Midbrain (tissue), 1 donor: ENCODE measurements at regions not wholly inside any gene's neighbourhood (a gene's known extent, or its start where the extent isn't known, plus 50 kb on each side); places are given as distances from the start of the nearest gene placed in this dataset.

Experiments used
- DNase-seq: peaks from one replicate; lab custom pipeline; 2025; lab: John Stamatoyannopoulos, UW

GRCh38 chr1:30479575-30479974, 243.8 kb downstream of the MATN1 start:
- DNase-seq: no peak

- no peak for DNase-seq
Measured at GRCh38 chr1:30478799-30479563, 244.4 kb downstream of the MATN1 start.

GRCh38 chr1:30478283-30478682, 245.1 kb downstream of the MATN1 start:
- no peak for DNase-seq

- no peak for DNase-seq
Measured at GRCh38 chr1:30477588-30477987, 245.8 kb downstream of the MATN1 start.

GRCh38 chr1:30476911-30477459, 246.4 kb downstream of the MATN1 start:
- no peak for DNase-seq

DNA sequence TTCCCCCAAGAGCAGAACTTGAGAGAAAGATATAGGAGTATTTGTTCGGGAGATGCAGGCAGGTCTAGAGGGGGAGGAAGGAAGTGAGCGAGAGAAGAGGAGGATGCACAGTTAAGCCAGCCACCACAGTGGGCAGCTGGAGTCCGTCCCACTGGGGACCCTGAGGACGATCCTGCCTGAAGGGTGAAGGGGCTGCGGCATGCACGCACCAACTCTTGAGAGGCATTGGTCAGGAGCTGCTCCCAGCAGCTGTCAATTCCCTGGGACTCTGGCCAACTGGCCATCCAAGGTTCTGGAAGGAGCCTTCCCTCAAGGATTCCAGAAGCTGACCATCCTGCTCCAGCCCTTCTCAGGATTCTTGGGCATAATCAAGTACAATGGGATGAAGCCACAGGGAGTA, 246.9 kb downstream of the MATN1 start:
- no peak for DNase-seq

GRCh38 chr1:30475966-30476365, 247.4 kb downstream of the MATN1 start:
- no peak for DNase-seq

GRCh38 chr1:30475201-30475600, 248.2 kb downstream of the MATN1 start:
- DNase-seq: no peak

DNA sequence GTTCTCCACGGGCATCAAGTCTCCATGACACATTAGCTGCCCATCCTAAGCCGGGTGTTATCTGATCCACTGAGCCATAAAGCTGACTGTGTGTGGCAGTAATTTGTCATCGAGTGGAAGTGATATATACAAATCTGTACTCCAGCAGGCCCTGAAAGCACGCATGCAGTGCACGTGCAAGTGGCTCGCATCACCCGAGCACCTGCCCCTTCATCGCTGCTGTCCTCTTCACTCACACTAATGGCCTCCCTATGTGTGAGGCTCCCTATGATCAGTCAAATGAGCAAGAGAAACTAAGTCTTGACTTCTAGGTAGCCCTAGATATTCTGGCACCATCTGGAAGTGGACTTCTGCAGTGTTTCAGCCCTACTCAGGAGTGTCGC, 248.6 kb downstream of the MATN1 start:
- DNase-seq: no peak

- no peak for DNase-seq
Measured at GRCh38 chr1:30473922-30474817, 249.2 kb downstream of the MATN1 start.

GRCh38 chr1:30472526-30472925, 250.9 kb downstream of the MATN1 start:
- DNase-seq: no peak

DNA sequence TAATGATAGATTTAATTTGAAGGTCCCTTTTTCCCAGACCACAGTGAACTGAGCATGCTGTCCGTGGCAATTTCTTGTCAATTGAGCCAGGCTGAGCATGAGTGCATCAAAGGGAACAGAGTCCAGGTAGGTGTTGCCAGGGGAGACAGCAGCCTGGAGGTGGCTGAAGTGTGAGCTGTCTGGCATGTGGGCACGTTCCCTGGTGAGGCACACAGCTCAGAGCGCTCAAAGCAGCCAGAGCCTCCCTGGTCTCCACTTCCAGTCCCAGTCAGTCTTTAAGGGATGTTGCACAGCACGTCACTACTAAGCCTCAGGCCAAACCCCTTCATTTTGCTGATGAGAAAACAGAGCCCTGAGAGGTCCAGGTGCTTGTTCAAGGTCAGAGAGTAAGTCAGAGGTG, 251.4 kb downstream of the MATN1 start:
- DNase-seq: no peak

DNA sequence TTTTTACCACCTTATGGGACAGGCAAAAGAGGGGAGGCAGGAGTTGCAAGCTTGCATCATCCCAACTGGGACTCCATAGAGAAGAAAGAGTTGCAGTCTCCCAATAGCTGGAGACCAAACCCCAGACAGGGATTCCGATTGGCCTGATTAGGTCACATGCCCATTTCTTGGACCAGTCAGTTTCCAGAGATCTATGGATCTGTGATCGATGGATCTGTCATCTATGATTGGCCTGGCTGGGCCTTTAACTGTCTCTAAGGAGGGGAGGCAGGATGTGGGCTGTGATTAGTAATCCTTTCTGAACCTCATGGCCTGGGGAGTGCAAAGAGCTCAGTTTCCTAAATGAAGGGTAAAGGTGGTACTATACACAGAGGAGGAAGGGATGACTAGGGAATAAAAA, 252.1 kb downstream of the MATN1 start:
- no peak for DNase-seq

DNA sequence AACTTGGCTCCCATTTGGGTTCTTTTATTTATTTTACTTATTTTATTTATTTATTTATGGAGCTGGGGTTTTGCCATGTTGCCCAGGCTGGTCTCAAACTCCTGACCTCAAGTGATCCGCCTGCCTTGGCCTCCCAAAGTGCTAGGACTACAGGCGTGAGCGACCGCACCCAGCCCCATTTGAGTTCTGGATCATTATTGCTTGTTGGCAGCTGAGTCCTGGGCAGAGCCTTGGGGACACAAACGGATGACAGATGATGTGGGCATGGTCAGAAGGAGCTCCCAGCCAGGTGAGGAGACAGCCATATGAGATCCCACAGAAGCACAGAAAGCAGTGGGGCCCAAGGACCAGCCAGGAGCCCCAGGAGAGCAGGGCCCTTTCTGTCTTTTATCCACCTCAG, 254.0 kb downstream of the MATN1 start:
- no peak for DNase-seq

DNA sequence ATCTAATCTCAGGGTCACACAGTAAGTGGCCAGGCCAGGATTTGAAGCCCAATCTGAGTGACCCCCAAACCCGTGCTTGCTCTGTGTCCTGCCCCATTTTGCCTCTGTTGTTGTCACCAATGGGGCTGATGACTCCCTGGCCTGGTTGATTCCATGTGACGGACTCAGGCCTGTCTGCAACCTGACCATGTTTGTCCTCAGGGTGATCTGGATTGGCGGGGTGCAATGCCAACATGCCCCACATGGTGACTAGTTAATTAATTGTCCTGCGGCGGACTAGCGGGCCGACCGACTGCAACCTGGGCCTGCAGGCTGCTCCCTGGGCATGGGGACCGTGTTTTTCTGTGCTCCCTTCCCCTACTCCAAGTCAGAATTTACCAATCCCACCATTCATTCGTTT, 256.3 kb downstream of the MATN1 start:
- no peak for DNase-seq

DNA sequence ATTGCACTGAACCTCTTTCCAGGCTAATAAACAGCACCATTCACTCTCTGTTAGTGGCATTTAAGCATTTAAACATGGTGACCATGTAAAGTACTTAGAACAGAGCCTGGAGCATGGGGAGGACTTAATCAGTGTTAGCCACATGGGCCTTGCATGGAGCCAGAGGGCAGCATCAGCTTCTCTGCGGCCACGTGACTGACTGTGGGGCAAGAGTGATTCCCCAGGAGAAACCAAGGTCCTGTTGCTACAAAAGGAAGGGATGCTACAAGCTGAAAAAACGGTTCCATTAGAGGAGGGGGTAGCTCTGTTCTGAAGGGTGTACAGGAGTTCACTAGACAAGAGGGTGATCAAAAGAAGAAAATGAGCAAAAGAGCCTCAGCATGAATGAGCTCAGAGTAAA, 256.8 kb downstream of the MATN1 start:
- DNase-seq: no peak

GRCh38 chr1:30466026-30466425, 257.4 kb downstream of the MATN1 start:
- DNase-seq: no peak

- DNase-seq: no peak
Measured at GRCh38 chr1:30465096-30465495, 258.3 kb downstream of the MATN1 start.

GRCh38 chr1:30464187-30464617, 259.2 kb downstream of the MATN1 start:
- DNase-seq: no peak

GRCh38 chr1:30462826-30463425, 260.5 kb downstream of the MATN1 start:
- DNase-seq: no peak

GRCh38 chr1:30462166-30462565, 261.2 kb downstream of the MATN1 start:
- DNase-seq: no peak

DNA sequence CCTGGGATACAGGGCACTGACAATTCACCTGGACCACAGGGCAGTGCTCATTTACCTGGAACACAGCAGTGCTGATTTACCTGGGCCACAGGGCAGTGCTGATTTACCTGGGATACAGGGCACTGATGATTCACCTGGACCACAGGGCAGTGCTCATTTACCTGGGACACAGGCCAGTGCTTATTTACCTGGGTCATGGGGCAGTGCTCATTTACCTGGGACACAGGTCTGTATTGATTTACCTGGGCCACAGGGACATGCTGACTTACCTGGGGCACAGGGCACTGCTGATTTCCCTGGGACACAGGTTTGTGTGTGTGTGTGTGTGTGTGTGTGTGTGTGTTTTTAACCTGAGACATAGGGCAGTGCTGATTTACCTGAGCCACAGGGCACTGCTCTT, 261.7 kb downstream of the MATN1 start:
- no peak for DNase-seq

- no peak for DNase-seq
Measured at GRCh38 chr1:30460661-30461060, 262.7 kb downstream of the MATN1 start.
